ENCODE measurements at regions not wholly inside any gene's neighbourhood (a gene's known extent, or its start where the extent isn't known, plus 50 kb on each side); places are given as distances from the start of the nearest gene placed in this dataset.

GRCh38 chr7:89456556-89456955 is 661.0 kb upstream of the TEX47 start:
- TF ChIP-seq CTCF (IDR thresholded peaks at IDR 0.05) (no peak), POLR2A (IDR thresholded peaks at IDR 0.05) (no peak)

Data from heart left ventricle (tissue), 13 donors.